HG02610 (cell line): ENCODE measurements at regions not wholly inside any gene's neighbourhood (a gene's known extent, or its start where the extent isn't known, plus 50 kb on each side); places are given as distances from the start of the nearest gene placed in this dataset.

Experiments
- ATAC-seq: cut with Tn5 transposase; IDR thresholded peaks from one replicate; pipeline ENCODE4 v1.9.1; 2021; ENCODE audit warnings: mild to moderate bottlenecking, moderate library complexity; ENCODE audit not compliant: unreplicated experiment

DNA sequence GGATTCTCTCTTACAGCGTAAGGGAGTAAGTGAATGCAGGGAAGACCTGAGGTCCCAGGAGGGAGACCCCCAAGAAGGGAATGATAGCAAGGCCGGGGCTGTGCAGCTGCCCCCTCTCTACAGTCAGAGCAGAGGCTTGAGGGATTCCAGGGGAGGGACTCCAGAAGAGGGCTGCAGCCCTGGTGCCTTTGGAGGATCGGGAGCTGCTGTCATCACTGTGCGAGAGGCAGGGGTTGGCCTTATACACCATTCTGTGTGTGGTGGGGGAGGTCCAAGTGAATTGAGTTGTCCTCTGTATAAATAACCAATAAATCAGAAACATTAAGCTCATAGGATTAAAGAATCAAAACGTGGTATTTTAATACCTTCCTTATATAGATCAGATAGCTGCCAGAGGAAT is 114.9 kb downstream of the GLI2 start:
- no peak for ATAC-seq

DNA sequence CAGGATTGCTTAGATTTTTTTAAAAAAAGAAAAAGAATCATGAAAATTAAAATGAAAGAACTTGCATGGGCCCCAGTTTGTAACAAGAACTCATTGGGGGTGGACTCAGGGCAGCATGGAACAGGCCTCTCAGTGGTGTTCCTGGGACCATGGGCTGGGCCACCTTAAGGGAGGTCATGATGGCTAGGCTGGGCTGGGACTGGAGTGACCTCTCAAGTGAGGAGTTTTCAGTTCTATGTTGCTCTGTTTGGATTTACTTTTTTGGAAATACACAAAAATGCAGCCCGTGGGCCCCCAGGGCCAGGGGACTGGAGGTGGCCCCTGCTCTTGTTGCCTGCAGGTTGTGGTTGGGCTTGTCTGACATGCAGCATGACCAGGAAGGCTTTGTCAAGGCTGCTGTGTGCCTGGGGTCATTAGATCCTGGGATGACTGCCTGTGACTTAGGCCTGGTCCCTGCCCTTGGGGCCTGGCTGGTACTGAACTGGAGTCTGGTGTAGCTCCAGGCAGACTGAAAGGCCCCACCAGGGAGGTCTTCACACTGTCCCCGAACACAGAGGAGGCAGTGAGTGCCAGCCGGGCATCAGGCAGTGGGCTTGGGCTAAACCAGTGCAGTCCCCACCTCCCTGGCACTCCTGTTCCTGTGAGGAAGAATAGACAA is 115.6 kb downstream of the GLI2 start:
- ATAC-seq = no peak

DNA sequence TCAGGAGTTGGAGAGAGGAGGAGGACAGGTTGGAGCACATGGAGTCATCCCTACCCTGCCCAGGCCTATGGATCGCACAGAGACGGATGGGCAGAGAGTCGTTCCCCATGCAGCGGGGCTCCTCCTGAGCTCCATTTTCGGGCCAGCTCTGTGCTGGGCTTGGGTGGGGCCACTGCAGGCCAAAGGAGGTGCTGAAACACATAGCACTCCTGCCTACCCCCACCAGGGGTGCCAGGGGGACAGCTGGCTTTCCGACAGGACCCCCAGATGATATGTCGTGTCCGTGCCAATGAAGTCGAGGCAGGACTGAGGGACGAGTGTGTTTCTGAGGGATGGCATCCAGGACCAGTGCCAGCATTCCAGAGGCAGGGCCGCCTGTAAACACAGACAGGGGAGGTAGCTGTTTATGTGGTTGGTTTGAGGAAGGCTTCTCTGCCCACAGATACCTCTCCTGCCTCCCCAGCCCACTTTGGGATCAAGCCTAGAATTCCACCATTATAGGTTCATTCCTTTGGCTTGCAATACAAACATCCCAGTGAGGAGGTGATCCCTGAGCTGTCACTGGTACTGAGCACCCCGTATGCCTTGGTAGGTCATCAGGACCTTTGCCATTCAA is 116.6 kb downstream of the GLI2 start:
- no peak for ATAC-seq

DNA sequence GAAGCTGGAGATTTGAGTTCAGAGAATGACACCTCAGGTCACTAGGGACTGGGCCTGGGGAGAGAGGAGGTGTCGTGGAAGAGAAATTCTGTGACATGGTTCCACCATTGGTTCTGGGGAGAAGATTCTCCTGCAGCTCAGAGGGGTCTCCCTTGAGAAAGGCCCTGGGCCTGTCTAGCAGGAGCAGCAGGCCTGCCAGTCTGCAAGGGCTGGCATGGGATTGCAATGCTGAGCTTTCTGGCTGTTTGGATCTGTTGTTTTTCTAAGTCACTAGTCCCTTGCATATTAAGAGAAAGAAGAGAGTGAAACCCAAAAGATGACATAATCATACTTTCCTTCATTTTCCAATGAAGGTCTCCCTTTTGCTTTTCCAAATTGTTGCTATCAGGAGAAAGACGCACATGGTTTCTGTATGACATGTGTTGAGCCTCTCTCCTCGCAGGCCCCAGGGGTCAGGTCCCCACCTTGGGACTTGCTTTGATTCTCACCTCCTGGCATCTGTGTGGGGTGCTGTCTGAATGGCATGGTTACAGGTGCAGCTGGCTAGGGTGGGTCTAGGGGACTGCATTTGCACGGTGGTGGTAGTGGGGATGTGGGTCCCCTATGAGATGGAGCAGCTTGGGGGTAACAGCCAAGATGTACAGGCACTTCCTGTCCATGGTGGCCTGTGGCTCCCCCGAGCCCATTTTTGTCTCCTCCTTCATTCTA is 117.8 kb downstream of the GLI2 start:
- no peak for ATAC-seq

DNA sequence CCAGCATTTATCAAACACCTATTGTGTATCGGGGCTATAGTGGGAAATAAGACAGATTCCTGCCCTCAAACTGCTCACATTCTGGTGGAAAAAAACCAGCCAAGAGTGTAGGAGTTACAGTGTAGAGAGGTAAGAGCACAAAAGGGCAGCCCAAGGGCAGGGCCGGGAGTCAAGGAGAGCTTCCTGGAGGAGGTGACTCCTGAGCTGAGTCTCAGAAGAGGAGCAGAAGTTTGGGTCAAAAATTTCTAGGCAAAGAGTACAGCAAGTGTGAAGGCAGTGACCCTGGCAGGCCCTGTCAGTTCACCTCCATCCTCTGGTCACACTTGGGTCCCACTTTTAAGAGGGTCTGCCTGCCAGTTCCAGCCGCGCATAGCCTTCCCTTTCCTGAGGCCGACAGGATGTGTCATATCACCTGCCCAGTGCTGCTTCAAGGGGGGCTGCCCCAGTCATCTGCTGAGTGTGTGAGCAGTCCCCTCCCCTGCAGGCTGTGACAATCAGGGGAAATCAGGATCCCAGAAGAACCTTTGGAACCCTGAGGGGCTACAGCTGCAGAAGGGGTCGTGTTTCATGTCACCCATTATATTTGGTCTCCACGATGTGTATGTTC is 118.4 kb downstream of the GLI2 start:
- ATAC-seq = no peak

DNA sequence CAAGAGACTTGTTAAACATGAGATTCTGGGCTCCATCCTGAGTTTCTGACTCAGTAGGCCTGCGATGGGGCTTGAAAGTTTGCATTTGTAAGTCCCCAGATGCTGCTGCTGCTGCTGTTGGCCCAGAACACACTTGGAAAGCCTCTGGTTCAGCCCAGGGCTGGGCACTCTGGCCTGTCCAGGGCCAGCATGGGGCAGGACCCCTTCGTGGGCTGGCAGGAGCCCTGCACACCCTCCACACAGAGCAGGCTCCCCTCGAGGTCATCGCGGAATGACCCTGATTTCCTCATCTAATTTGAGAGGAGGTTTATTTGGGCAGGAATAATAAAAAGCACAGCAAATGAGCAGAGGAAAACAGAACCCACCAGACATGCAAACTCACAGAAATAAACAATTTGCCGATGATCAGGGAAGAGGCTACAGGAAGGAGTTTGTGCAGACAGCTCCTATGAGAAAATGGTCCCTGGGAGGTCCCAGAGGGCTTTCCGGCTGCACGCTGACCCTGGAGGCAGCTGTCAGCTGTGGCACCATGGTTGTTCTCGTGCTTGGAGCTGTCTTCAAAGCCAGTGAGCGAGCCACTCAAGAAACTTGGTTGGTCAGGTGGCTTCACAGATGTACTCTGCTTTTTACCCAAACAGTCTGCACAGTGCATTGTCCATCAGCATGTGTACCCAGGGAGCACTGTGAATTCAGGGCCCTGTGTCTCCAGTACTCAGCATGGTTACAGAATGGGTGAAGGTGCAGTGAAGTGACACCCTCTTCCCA is 119.3 kb downstream of the GLI2 start:
- ATAC-seq = no peak

DNA sequence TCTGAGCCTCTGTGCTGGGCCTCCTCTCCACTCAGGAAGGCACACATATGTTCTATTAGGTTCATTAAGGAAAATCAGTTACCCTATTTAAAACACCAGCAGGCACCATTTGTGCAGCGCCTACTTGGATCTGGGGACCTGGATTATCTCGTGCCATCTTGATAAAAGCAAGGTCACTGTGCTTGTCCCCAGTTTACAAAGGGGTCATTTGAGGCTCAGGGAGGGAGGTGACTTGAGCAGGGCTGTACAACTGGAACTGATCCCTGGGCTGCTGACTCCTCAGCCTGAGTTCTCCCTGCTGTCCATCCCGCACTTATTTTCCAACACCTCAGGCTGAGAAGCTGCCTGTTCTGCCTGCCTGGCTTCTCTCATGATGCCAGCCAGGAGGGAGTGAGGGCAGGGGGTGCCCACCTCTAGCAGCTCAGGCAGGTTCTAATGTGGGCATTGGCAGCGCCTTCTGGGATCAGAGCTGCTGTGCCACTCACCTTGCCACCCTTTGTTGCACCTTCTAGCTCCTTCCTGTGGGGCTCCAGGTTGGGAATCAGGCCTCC is 120.3 kb downstream of the GLI2 start:
- ATAC-seq = no peak

DNA sequence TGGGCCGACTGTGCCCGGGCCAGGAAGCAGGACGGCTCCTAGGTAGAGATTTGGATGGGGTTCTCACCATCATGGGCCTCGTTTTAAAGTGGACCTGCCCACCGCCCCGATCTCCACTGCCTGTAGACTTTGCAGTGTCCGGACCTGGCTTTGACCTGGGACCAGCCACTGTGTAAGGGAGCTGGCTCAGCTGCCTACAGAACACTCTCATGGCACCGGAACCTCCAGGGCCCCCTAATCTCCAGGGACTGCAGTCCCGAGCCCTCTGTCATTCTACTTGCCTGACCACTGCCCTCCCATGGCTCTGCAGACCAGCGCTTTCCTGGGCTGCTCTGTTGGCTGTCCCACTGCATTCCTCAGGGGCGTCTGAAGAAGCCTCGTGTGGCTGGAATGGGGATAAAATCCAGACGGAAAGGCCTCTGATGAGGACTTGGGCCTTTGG is 120.8 kb downstream of the GLI2 start:
- no peak for ATAC-seq

DNA sequence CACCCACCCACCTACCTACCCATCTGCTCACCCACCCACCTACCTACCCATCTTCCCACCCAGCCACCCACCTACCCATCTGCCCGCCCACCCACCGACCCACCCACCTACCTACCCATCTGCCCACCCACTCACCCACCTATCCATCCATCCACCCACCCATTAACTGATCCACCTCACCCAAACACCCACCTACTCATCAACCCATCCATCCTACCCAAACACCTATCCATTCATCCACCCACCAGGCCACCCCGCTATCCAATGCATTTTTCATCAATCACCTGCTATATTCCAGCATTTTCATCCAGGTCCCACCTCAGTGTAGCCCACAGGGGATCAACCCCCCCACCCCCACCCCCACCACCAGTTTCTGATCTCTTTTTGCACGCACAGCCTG is 121.8 kb downstream of the GLI2 start:
- ATAC-seq = no peak

DNA sequence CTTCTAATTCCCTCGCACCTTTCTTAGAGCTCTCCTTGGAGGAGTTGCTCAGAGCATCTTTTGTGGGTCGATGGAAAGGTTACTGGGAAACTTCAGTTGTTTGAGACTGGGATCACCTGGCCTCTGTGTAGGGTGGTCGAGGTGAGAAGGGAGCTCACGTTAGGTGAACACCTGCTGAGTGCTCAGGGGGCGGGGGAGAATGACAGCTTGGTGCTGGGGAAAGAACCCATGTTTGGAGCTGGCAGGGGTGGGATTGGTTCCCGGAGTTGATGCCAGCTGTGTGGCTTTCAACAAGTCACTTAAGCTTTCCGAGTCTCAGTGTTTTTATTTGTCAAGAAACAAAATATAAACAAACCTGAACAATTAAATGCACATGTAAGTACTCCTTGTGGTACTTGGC is 122.3 kb downstream of the GLI2 start:
- no peak for ATAC-seq

DNA sequence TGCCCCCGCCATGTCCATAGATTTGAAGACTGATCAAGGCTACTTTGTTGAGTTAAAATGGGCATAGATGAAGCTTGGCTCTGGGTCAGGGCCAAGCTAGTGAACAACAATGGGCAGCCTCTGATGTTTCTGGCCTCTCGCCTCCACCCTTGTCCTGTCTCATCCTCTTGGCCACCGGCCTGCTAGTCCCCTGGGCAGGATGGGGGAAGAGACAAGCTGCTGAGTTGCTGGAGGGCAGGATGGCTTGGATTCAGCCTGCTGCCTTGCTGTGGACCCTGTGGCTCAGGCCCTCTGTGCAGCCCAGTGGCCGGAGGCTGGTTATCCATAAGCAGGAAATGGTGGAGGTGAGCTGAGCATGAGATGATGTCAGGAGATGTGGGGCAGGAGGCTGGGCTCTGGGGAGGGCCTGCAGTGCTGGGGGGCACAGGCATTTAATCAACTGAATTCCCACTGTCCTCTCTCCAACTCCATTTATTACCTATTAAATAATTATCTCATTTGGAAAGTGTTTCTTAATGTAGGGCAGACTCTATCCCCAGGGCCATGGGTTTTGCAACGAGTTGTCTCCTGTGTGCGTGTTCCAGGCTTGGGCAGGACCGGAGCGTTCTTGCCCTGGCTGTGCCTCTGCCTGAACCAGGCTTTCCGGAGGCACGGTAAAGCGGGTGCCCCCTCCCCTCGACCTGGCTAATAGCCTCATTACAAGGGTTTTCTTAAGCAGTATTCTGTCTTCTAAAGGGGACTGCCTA is 122.9 kb downstream of the GLI2 start:
- ATAC-seq = no peak

DNA sequence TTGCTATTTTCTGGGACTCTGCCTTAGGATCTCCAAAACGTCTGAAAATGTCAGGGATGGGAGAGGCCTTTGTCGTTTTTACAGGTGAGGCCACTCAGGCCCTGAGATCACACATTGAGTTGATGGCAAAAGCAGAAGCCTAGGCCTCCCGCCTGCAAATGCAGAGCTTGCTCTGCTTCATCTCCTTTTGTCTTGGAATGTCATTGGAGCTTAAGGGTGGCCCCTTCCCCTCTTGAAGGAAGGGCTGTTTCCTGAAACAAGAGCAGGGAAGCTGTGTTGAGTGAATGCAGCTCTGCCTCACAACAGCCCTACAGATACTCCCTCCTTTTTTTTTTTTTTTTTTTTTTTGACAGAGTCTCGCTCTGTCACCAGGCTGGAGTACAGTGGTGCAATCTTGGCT is 123.5 kb downstream of the GLI2 start:
- no peak for ATAC-seq

DNA sequence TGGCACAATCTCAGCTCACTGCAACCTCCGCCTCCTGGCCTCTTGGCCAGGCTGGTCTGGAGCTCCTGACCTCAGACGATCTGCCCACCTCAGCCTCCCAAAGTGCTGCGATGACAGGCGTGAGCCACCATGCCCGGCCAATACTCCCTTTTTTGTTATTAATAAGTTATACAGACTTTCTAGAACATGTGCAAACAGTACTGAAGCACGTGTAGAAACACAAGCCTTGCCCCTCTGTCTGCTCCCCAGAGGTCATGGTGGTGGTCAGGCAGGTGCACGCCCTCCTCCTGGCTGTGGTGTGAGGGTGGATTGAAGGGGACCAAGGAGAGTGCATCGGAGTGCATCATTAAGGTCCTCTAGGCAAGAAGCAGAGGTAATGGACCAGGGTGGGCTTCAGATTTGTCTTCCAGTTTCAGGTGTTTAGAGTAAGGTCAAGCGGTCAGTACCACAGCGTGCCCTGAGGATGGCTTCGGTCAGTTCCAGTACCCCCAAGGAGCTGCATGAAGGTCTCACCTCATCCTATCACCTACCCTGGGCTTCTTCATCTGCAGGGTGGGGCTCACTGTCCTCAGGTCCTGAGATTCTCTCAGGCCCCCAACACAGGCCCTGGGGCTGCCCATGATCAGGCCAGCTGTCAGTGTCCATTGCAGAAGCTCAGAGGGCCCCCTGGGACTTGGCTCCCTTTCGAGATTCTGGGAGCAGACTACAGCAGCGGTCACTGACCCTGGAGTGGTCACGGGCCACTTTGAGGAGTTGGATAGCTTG is 124.3 kb downstream of the GLI2 start:
- no peak for ATAC-seq

DNA sequence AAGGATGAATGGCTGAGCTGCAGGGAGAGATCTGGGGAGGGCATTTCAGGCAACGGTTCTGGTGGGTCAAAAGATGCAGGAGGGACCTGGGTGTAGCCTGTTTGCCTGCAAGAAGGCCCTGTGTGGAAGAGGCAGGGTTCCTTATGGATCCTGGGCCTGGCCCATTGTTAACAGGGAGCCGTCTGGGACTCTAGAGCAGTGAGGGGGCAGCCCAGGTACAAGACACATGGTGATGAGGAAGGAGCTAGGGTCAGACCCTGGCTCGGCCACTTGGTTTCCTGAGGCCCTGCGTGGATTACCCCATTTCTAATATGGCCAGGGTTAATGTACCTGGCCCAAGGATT is 124.9 kb downstream of the GLI2 start:
- no peak for ATAC-seq

DNA sequence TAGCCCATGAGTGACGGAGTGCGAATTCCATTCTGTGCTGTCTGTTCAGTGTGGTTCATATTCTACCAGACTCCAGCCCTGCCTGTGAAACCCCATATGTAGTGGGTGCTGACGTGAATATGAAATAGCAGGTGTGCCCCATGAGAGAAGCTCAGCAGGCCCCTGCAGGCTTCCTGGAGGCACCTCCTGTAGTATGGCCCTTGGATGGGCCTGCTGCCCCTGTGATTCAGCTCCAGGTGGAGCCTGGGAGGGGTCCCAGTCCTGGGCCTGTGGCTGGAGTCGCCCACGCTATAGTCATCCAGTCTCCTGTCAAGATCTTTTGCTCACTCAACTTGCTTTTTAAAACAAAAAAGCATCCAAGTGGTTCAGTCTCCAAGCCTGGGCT is 125.5 kb downstream of the GLI2 start:
- ATAC-seq = no peak

DNA sequence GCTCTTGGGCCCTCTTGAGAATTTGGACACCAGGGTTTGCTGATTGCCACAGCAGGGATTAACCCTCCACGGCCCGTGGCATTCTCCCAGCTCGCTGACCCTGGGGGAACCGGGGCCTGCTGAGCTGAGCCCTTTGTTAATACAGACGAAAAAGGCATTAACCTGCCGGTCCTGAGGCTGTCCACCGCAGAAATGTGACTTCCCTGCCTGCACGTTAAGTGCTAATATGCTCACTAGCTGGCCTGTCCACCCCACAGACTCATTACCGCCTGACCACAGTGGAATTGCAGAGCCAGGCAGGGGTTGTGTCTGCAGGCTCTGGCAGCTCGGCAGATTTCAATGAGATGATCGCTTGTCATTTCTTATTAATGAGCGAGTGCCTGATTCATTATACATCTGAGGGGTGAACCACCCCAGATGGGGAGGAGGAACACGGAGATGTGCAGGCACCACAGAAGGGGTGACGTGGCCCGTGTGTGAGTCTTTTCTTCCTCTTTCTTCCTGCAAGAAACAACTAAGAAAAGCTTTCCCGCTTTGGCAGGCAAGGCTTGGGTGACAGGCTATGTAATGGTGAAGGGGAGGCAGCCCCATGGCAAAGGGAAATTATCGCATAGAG is 126.0 kb downstream of the GLI2 start:
- no peak for ATAC-seq

DNA sequence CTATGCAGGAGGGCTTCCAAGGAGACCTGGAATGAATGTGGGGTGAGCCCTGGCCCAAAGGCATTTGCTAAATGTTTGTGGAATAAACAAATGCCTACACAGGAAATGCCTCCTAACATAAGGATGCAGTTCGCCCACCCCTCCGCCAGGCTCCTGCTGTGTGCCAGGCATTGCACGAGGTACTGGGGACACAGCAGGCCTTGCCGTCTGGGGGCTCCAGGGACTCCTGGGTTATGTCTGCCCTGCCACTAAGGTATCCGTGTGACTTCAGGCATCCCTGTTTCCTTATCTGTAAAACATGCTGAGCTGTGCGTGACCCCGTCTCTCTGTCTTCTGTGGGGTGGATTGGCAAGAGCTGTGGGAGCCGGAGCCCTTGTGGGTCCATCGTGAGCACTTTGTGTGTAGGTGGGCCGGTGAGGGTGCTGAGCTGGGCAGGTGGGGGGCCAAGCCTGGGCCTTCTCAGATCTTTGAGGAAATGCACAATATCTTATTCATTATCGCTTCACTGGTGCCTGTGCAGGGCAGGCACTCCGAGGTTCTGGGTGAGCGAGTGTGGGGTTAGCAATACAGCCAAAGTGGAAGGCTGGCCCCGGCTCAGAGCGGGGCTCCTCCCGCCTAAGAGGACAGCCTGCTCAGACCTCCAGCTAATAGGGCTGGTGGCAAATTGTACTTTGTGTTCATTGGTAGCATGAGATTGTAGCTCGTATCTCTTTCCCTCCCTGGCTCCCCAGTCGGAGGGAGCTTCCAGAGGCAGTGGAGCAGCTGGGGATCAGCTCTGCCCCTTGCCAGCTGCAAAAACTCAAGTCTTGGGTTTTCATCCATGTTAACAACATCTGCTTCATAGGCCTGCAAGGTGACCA is 126.8 kb downstream of the GLI2 start:
- ATAC-seq = no peak

DNA sequence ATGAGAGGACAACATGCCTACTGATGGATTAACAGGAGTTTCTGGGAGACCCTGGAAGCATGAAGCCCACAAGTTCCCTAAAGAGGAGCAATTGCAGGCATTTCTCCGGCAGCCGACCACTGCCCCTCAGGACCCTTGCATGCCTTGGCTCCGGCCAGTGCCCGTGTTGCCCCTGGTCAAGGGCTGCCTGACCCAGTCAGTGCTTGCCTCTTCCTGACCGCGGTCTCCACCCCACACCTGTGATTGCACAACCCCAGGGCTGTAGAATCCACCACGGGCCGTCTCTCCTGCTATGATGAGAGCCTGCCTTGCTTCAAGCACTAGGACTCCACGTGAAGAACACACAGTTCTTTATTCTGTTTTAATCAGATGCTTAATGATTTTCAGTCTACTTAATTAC is 127.5 kb downstream of the GLI2 start:
- no peak for ATAC-seq
